Smooth muscle cell (in vitro differentiated cells): ENCODE measurements at regions not wholly inside any gene's neighbourhood (a gene's known extent, or its start where the extent isn't known, plus 50 kb on each side); places are given as distances from the start of the nearest gene placed in this dataset.

Experiments used
- DNase-seq: peaks from one replicate; lab custom pipeline; 2025; ENCODE audit not compliant: unreplicated experiment; lab: John Stamatoyannopoulos, UW
- H2AFZ ChIP-seq: fragments of 200-600 bp; sonication (generic); 2 replicates; pipeline ENCODE4 v1.6.0; 2016; ENCODE audit warnings: antibody characterized with exemption, low read depth, mild to moderate bottlenecking
- H3F3A ChIP-seq: fragments of 200-600 bp; sonication (generic); 2 replicates; pipeline ENCODE4 v1.6.0; 2017; ENCODE audit warnings: antibody characterized with exemption, low read depth
- H3K27ac ChIP-seq: fragments of 200-600 bp; sonication (generic); 2 replicates; pipeline ENCODE4 v1.5.1; 2016; ENCODE audit warnings: low read depth, mild to moderate bottlenecking
- H3K27me3 ChIP-seq: fragments of 200-600 bp; sonication (generic); 2 replicates; pipeline ENCODE4 v1.6.1; 2016; ENCODE audit warnings: low read depth, mild to moderate bottlenecking
- H3K36me3 ChIP-seq: fragments of 200-600 bp; sonication (generic); 2 replicates; pipeline ENCODE4 v1.5.1; 2016; ENCODE audit warnings: low read depth
- H3K4me1 ChIP-seq: fragments of 200-600 bp; sonication (generic); 2 replicates; pipeline ENCODE4 v1.5.1; 2016; ENCODE audit warnings: low read depth
- H3K4me2 ChIP-seq: fragments of 200-600 bp; sonication (generic); 2 replicates; pipeline ENCODE4 v1.6.0; 2016; ENCODE audit warnings: mild to moderate bottlenecking
- H3K4me3 ChIP-seq: fragments of 200-600 bp; sonication (generic); 2 replicates; pipeline ENCODE4 v1.5.1; 2016; ENCODE audit warnings: mild to moderate bottlenecking
- H3K79me2 ChIP-seq: fragments of 200-600 bp; sonication (generic); 2 replicates; pipeline ENCODE4 v1.6.0; 2016; ENCODE audit warnings: low read depth, mild to moderate bottlenecking
- H3K9ac ChIP-seq: fragments of 200-600 bp; sonication (generic); 2 replicates; pipeline ENCODE4 v1.6.0; 2016; ENCODE audit warnings: low read depth
- H3K9me3 ChIP-seq: fragments of 200-600 bp; sonication (generic); replicated peaks from 2 replicates; pipeline ENCODE4 v1.5.1; 2016; ENCODE audit warnings: low read depth
- H4K20me1 ChIP-seq: fragments of 200-600 bp; sonication (generic); 2 replicates; pipeline ENCODE4 v1.6.0; 2016; ENCODE audit warnings: low read depth
- CTCF ChIP-seq: fragments of 200-600 bp; sonication (generic); IDR thresholded peaks from 2 replicates; pipeline ENCODE4 v1.5.1; 2017; ENCODE audit warnings: borderline replicate concordance, mild to moderate bottlenecking, antibody characterized with exemption; ENCODE audit not compliant: insufficient read depth, poor library complexity, severe bottlenecking
- WGBS: methylation state at CpG from one replicate; pipeline ENCODE4 v1.1.7; 2016; ENCODE audit warnings: low lambda C conversion rate; 5-methylcytosine and 5-hydroxymethylcytosine counted together

- no peaks in the 10 kb centered on the region for H3K36me3 ChIP-seq
- TF ChIP-seq CTCF = no peak
- H3K4me1 ChIP-seq = peaks cover 26% of the 10 kb centered on the region
- no peak overlapping the region for H3K4me3 ChIP-seq
- no peak overlapping the region for H3K4me2 ChIP-seq
- no peak overlapping the region for H3K27ac ChIP-seq
- peaks cover 30% of the 10 kb centered on the region for H4K20me1 ChIP-seq
- 89% methylated on average over 3 of the region's 3 CpGs for WGBS
- H3K9me3 ChIP-seq = no peaks in the 10 kb centered on the region
- peaks cover 8% of the 10 kb centered on the region for H3F3A ChIP-seq
- H2AFZ ChIP-seq = no peak overlapping the region
- no peaks in the 10 kb centered on the region for H3K27me3 ChIP-seq
- no peak overlapping the region for H3K9ac ChIP-seq
- H3K79me2 ChIP-seq = peaks cover 88% of the 10 kb centered on the region
- no peak for DNase-seq
Measured at GRCh38 chr3:159773706-159774105, 214.9 kb upstream of the IL12A start.

GRCh38 chr3:159775372-159775961 lies 213.2 kb upstream of the IL12A start:
- Histone ChIP-seq H4K20me1 (peaks cover 23% of the 10 kb centered on the region), H2AFZ (no peak overlapping the region), H3K27me3 (no peaks in the 10 kb centered on the region), H3K4me2 (peak overlapping the region; percentile 82), H3K9me3 (no peaks in the 10 kb centered on the region), H3K27ac (peak overlapping the region; percentile 89), H3K4me1 (peaks cover 26% of the 10 kb centered on the region), H3K4me3 (no peak overlapping the region), H3K9ac (peak overlapping the region; percentile 60), H3K36me3 (no peaks in the 10 kb centered on the region), H3K79me2 (peaks cover 88% of the 10 kb centered on the region), H3F3A (peaks cover 8% of the 10 kb centered on the region)
- no peak for DNase-seq
- WGBS = 26% methylated on average over 5 of the region's 5 CpGs
- TF ChIP-seq CTCF = no peak

GRCh38 chr3:159776779-159777178 lies 211.9 kb upstream of the IL12A start:
- H3K4me3 ChIP-seq = no peak overlapping the region
- H3K27me3 ChIP-seq = no peaks in the 10 kb centered on the region
- H3K79me2 ChIP-seq = peaks cover 88% of the 10 kb centered on the region
- WGBS = 91% methylated on average over 4 of the region's 4 CpGs
- H3K9ac ChIP-seq = no peak overlapping the region
- H2AFZ ChIP-seq = no peak overlapping the region
- peak overlapping the region; percentile 89 for H3K27ac ChIP-seq
- no peaks in the 10 kb centered on the region for H3K36me3 ChIP-seq
- TF ChIP-seq CTCF = no peak
- peaks cover 20% of the 10 kb centered on the region for H4K20me1 ChIP-seq
- peak overlapping the region; percentile 82 for H3K4me2 ChIP-seq
- H3K9me3 ChIP-seq = no peaks in the 10 kb centered on the region
- peaks cover 26% of the 10 kb centered on the region for H3K4me1 ChIP-seq
- H3F3A ChIP-seq = peaks cover under 1% of the 10 kb centered on the region
- no peak for DNase-seq

- Histone ChIP-seq H3K27ac (no peak overlapping the region), H3F3A (peaks cover 2% of the 10 kb centered on the region), H3K27me3 (no peaks in the 10 kb centered on the region), H3K9ac (no peak overlapping the region), H3K4me3 (no peak overlapping the region), H3K36me3 (no peaks in the 10 kb centered on the region), H4K20me1 (peaks cover 38% of the 10 kb centered on the region), H2AFZ (no peak overlapping the region), H3K4me1 (peaks cover 19% of the 10 kb centered on the region), H3K4me2 (no peak overlapping the region), H3K79me2 (peaks cover 75% of the 10 kb centered on the region), H3K9me3 (no peaks in the 10 kb centered on the region)
- no peak for TF ChIP-seq CTCF
- no peak for DNase-seq
- WGBS = 70% methylated on average over 6 of the region's 6 CpGs
Measured at GRCh38 chr3:159779883-159780282, 208.8 kb upstream of the IL12A start.
